ENCODE measurements at regions not wholly inside any gene's neighbourhood (a gene's known extent, or its start where the extent isn't known, plus 50 kb on each side); places are given as distances from the start of the nearest gene placed in this dataset.

GRCh38 chr5:154610321-154611154 lies 132.5 kb upstream of the HAND1 start (continued):
- TF ChIP-seq RXRB (CRISPR knock-in tag; IDR thresholded peaks at IDR 0.05; ENCODE audit: borderline replicate concordance): no peak
- no peak for TF ChIP-seq PLRG1 (conservative IDR thresholded peaks at IDR 0.05)
- no peak for TF ChIP-seq FOXA3 (CRISPR knock-in tag; IDR thresholded peaks at IDR 0.05)
- TF ChIP-seq ZNF891 (CRISPR knock-in tag; IDR thresholded peaks at IDR 0.05): no peak
- no peak; the same call in 1 of the 2 replicates for TF ChIP-seq ZNF556 (CRISPR knock-in tag; IDR thresholded peaks at IDR 0.05; ENCODE audit: borderline replicate concordance)
- no peak; the same call in 1 of the 2 replicates for TF ChIP-seq ZNF788 (CRISPR knock-in tag; IDR thresholded peaks at IDR 0.05; ENCODE audit: borderline replicate concordance)
- no peak for TF ChIP-seq ZMYM4 (CRISPR knock-in tag; IDR thresholded peaks at IDR 0.05)
- TF ChIP-seq ZFP36L1 (CRISPR knock-in tag; IDR thresholded peaks at IDR 0.05): no peak
- TF ChIP-seq HNF4A (CRISPR knock-in tag; IDR thresholded peaks at IDR 0.05): no peak
- no peak for TF ChIP-seq RBM39 (IDR thresholded peaks at IDR 0.05; ENCODE audit: low read depth, low read length, poor library complexity, severe bottlenecking)
- TF ChIP-seq ZSCAN5A (CRISPR knock-in tag; IDR thresholded peaks at IDR 0.05; ENCODE audit: borderline replicate concordance): no peak
- no peak for TF ChIP-seq ZBED4 (CRISPR knock-in tag; IDR thresholded peaks at IDR 0.05; ENCODE audit: borderline replicate concordance)
- TF ChIP-seq, protein P1, sequence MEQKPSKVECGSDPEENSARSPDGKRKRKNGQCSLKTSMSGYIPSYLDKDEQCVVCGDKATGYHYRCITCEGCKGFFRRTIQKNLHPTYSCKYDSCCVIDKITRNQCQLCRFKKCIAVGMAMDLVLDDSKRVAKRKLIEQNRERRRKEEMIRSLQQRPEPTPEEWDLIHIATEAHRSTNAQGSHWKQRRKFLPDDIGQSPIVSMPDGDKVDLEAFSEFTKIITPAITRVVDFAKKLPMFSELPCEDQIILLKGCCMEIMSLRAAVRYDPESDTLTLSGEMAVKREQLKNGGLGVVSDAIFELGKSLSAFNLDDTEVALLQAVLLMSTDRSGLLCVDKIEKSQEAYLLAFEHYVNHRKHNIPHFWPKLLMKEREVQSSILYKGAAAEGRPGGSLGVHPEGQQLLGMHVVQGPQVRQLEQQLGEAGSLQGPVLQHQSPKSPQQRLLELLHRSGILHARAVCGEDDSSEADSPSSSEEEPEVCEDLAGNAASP (CRISPR knock-in tag; IDR thresholded peaks at IDR 0.05; ENCODE audit: borderline replicate concordance): peak; percentile 43; the same call in 1 of the 2 replicates
- no peak for TF ChIP-seq ATF2 (CRISPR knock-in tag; IDR thresholded peaks at IDR 0.05)
- TF ChIP-seq SP1 (IDR thresholded peaks at IDR 0.05): no peak
- TF ChIP-seq SP1 (CRISPR knock-in tag; IDR thresholded peaks at IDR 0.05): no peak
- TF ChIP-seq ZNF350 (CRISPR knock-in tag; IDR thresholded peaks at IDR 0.05; ENCODE audit: borderline replicate concordance, low read depth): no peak
- TF ChIP-seq SKIL (CRISPR knock-in tag; IDR thresholded peaks at IDR 0.05; ENCODE audit: borderline replicate concordance): no peak
